HG03135 (cell line): ENCODE measurements at regions not wholly inside any gene's neighbourhood (a gene's known extent, or its start where the extent isn't known, plus 50 kb on each side); places are given as distances from the start of the nearest gene placed in this dataset.

Experiments used
- ATAC-seq: cut with Tn5 transposase; IDR thresholded peaks from one replicate; pipeline ENCODE4 v1.9.1; 2021; ENCODE audit warnings: mild to moderate bottlenecking, moderate library complexity; ENCODE audit not compliant: unreplicated experiment

GRCh38 chr7:16323313-16323712, 98.0 kb downstream of the CRPPA start:
- no peak for ATAC-seq

GRCh38 chr7:16320099-16320660, 101.2 kb downstream of the CRPPA start:
- ATAC-seq, result no peak

GRCh38 chr7:16318989-16319915, 102.1 kb downstream of the CRPPA start:
- ATAC-seq, result no peak

- no peak for ATAC-seq
Measured at GRCh38 chr7:16318463-16318862, 102.9 kb downstream of the CRPPA start.

GRCh38 chr7:16317406-16317805, 103.9 kb downstream of the CRPPA start:
- ATAC-seq, result no peak

- ATAC-seq, result no peak
Measured at GRCh38 chr7:16315280-16315679, 106.1 kb downstream of the CRPPA start.

- no peak for ATAC-seq
Measured at GRCh38 chr7:16309129-16309528, 112.2 kb downstream of the CRPPA start.

GRCh38 chr7:16301291-16301690, 120.0 kb downstream of the CRPPA start:
- ATAC-seq, result no peak

- ATAC-seq, result no peak
Measured at GRCh38 chr7:16300361-16300895, 120.9 kb downstream of the CRPPA start.

GRCh38 chr7:16299853-16300252, 121.5 kb downstream of the CRPPA start:
- no peak for ATAC-seq

- no peak for ATAC-seq
Measured at GRCh38 chr7:16298221-16298620, 123.1 kb downstream of the CRPPA start.

GRCh38 chr7:16295558-16295957, 125.8 kb downstream of the CRPPA start:
- no peak for ATAC-seq

- no peak for ATAC-seq
Measured at GRCh38 chr7:16293669-16294425, 127.5 kb downstream of the CRPPA start.

GRCh38 chr7:16284581-16284980, 136.8 kb downstream of the CRPPA start:
- ATAC-seq, result no peak

- no peak for ATAC-seq
Measured at GRCh38 chr7:16278167-16278787, 143.1 kb downstream of the CRPPA start.

GRCh38 chr7:16271990-16272665, 149.2 kb downstream of the CRPPA start:
- ATAC-seq, result no peak

- ATAC-seq, result no peak
Measured at GRCh38 chr7:16271355-16271915, 149.9 kb downstream of the CRPPA start.

- no peak for ATAC-seq
Measured at GRCh38 chr7:16270844-16271243, 150.5 kb downstream of the CRPPA start.

- ATAC-seq, result no peak
Measured at GRCh38 chr7:16268821-16269768, 152.2 kb downstream of the CRPPA start.
